ENCODE measurements at regions not wholly inside any gene's neighbourhood (a gene's known extent, or its start where the extent isn't known, plus 50 kb on each side); places are given as distances from the start of the nearest gene placed in this dataset.

- TF ChIP-seq CTCF (IDR thresholded peaks at IDR 0.05) (no peak), EZH2 (IDR thresholded peaks at IDR 0.05) (no peak)
These were observed 180.1 kb downstream of the DACT1 start for GRCh38 chr14:58817846-58818245.

All from neural progenitor cell (in vitro differentiated cells).